Activated CD4-positive, alpha-beta T cell treated with anti-CD3 and anti-CD28 coated beads for 36 hours (primary cell): ENCODE measurements at regions not wholly inside any gene's neighbourhood (a gene's known extent, or its start where the extent isn't known, plus 50 kb on each side); places are given as distances from the start of the nearest gene placed in this dataset.
"Not testable (repeated sequence)": the region's sequence is repeated elsewhere in the genome, so short reads cannot be mapped to it uniquely, and the experiment has no call there.

Experiments
- ATAC-seq: fragments of 200-7000 bp; cut with Tn5 transposase; one replicate; pipeline ENCODE4 v1.10.0; 2021; ENCODE audit warnings: mild to moderate bottlenecking, moderate library complexity
- CTCF ChIA-PET: fragments of 350-600 bp; sonication (Branson Sonifier 250); formaldehyde crosslinking; loops from one replicate; lab custom pipeline; 2021; ENCODE audit warnings: antibody characterized with exemption; lab: Charles Lee
- POLR2A ChIA-PET: fragments of 350-600 bp; sonication (Branson Sonifier 250); formaldehyde crosslinking; loops from one replicate; lab custom pipeline; 2021; ENCODE audit warnings: antibody characterized with exemption, inconsistent platforms; lab: Charles Lee
- DNase-seq: peaks from one replicate; pipeline ENCODE4 v3.0.0-alpha.2; 2020
- H3K27ac Mint-ChIP-seq: one replicate; pipeline ENCODE4 v1.8.0; 2021; ENCODE audit warnings: mixed read lengths
- H3K27me3 Mint-ChIP-seq: one replicate; pipeline ENCODE4 v1.8.0; 2021; ENCODE audit warnings: mixed read lengths
- H3K36me3 Mint-ChIP-seq: one replicate; pipeline ENCODE4 v1.8.0; 2021; ENCODE audit warnings: low read depth, mixed read lengths
- H3K4me1 Mint-ChIP-seq: one replicate; pipeline ENCODE4 v1.8.0; 2021; ENCODE audit warnings: mixed read lengths
- H3K4me3 Mint-ChIP-seq: one replicate; pipeline ENCODE4 v1.8.0; 2021; ENCODE audit warnings: mild to moderate bottlenecking, moderate library complexity, mixed read lengths
- H3K9me3 Mint-ChIP-seq: one replicate; pipeline ENCODE4 v1.8.0; 2021; ENCODE audit warnings: low read depth, mixed read lengths
- intact Hi-C, 2 experiments: fragments of 100-400 bp; cut with DNase I in 1 of 2; cut with micrococcal nuclease in 1 of 2; formaldehyde crosslinking; loops; one replicate each; pipeline versions ENCODE4 v1.14.2 to v1.15.1; 2022 to 2024; cut with DNase I, micrococcal nuclease

GRCh38 chr3:74003734-74004133 is 379.0 kb upstream of the PDZRN3 start:
- ATAC-seq (no peak), DNase-seq (no peak)
- H3K9me3 Mint-ChIP-seq, result no peaks in the 10 kb centered on the region
- no peaks in the 10 kb centered on the region for H3K4me1 Mint-ChIP-seq
- intact Hi-C loops, result no loop called here
- ChIA-PET POLR2A (no interaction called here), CTCF (no interaction called here)
- no peak overlapping the region for H3K27ac Mint-ChIP-seq
- no peaks in the 10 kb centered on the region for H3K36me3 Mint-ChIP-seq
- H3K27me3 Mint-ChIP-seq, result no peaks in the 10 kb centered on the region
- H3K4me3 Mint-ChIP-seq, result no peak overlapping the region

- no peak overlapping the region for H3K27ac Mint-ChIP-seq
- DNase-seq (no peak), ATAC-seq (no peak)
- ChIA-PET CTCF (interaction anchor here (0.7 kb wide), 1 partner anchor 756 kb away, joined by 3 read pairs; no protein-coding TSS in a partner anchor), POLR2A (no interaction called here)
- H3K9me3 Mint-ChIP-seq, result peaks cover 3% of the 10 kb centered on the region
- H3K4me1 Mint-ChIP-seq, result no peaks in the 10 kb centered on the region
- H3K4me3 Mint-ChIP-seq, result no peak overlapping the region
- intact Hi-C loops, result no loop called here
- H3K36me3 Mint-ChIP-seq, result no peaks in the 10 kb centered on the region
- no peaks in the 10 kb centered on the region for H3K27me3 Mint-ChIP-seq
Observed at GRCh38 chr3:74001436-74001835, 376.7 kb upstream of the PDZRN3 start.

- ChIA-PET CTCF (interaction anchor here (0.7 kb wide), 1 partner anchor 757 kb away, joined by 3 read pairs; no protein-coding TSS in a partner anchor), POLR2A (no interaction called here)
- Mint-ChIP-seq H3K4me3 (no peak overlapping the region), H3K9me3 (peaks cover 3% of the 10 kb centered on the region), H3K27me3 (no peaks in the 10 kb centered on the region), H3K4me1 (no peaks in the 10 kb centered on the region), H3K27ac (no peak overlapping the region), H3K36me3 (no peaks in the 10 kb centered on the region)
- ATAC-seq (no peak), DNase-seq (no peak)
- intact Hi-C loops, result no loop called here
Observed at GRCh38 chr3:74000725-74001124, 376.0 kb upstream of the PDZRN3 start.

GRCh38 chr3:73999501-73999900 is 374.8 kb upstream of the PDZRN3 start:
- Mint-ChIP-seq H3K4me3 (no peak overlapping the region), H3K36me3 (no peaks in the 10 kb centered on the region), H3K27me3 (no peaks in the 10 kb centered on the region), H3K27ac (no peak overlapping the region), H3K9me3 (peaks cover 3% of the 10 kb centered on the region), H3K4me1 (no peaks in the 10 kb centered on the region)
- POLR2A ChIA-PET, result no interaction called here
- intact Hi-C loops, result no loop called here
- CTCF ChIA-PET, result no interaction called here
- DNase-seq (no peak), ATAC-seq (no peak)

DNA sequence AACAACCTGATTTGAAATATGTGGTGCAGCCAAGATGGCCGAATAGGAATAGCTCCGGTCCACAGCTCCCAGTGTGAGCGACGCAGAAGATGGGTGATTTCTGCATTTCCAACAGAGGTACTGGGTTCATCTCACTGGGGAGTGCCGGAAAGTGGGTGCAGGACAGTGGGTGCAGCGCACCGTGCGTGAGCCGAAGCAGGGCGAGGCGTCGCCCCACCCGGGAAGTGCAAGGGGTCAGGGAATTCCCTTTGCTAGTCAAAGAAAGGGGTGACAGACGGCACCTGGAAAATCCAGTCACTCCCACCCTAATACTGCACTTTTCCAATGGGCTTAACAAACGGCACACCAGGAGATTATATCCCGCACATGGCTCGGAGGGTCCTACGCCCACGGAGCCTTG is 365.9 kb upstream of the PDZRN3 start:
- ATAC-seq, POLR2A ChIA-PET, H3K27ac Mint-ChIP-seq, intact Hi-C loops, DNase-seq, CTCF ChIA-PET, H3K36me3 Mint-ChIP-seq, H3K27me3 Mint-ChIP-seq, H3K4me3 Mint-ChIP-seq, H3K9me3 Mint-ChIP-seq, H3K4me1 Mint-ChIP-seq: not testable (repeated sequence)

DNA sequence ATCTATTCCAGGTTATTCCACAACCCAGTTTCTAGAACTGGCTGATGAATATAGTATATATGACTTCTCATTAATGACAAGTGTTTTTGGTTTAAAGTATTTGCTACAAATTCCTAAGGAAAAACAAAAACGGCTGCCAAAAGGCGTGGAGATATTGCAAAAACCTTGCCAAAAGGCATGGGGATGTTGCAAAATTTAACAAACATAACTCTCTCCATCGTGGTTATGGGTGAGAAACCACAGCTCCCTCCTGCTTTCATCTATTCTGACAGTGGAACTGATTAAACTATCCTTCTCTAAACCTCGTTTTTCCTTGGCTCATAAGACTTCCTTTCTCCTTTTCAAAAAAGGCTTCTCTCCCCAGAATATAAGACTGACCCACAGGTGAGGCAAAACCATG is 342.0 kb upstream of the PDZRN3 start:
- CTCF ChIA-PET, result no interaction called here

DNA sequence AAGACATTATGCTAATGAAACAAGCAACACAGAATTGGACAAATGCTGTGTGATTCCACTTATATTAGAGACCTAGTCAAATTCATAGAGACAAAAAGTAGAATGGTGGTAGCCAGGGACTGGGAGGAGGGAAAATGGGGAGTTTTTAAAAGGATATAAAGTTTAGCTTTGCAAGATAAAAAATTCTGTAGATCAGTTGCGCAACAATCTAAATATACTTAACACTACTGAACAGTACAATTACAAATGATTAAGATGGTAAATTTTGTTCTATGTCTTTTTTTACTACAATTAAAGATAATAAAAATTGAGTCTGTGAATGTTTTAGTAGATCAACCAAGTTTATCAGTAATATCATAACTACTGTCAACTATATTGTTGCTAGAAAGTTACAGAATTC is 340.1 kb upstream of the PDZRN3 start:
- H3K4me3 Mint-ChIP-seq, result no peak overlapping the region
- H3K27me3 Mint-ChIP-seq, result no peaks in the 10 kb centered on the region
- H3K4me1 Mint-ChIP-seq, result no peaks in the 10 kb centered on the region
- DNase-seq, result no peak
- H3K27ac Mint-ChIP-seq, result no peak overlapping the region
- ATAC-seq, result no peak
- CTCF ChIA-PET, result no interaction called here
- intact Hi-C loops, result no loop called here
- POLR2A ChIA-PET, result no interaction called here
- no peaks in the 10 kb centered on the region for H3K36me3 Mint-ChIP-seq
- H3K9me3 Mint-ChIP-seq, result peaks cover 4% of the 10 kb centered on the region

More for the DNA sequence above, 342.0 kb upstream of the PDZRN3 start:
- Mint-ChIP-seq H3K27me3 (no peaks in the 10 kb centered on the region), H3K36me3 (no peaks in the 10 kb centered on the region), H3K4me1 (no peaks in the 10 kb centered on the region), H3K9me3 (peaks cover 3% of the 10 kb centered on the region), H3K27ac (no peak overlapping the region), H3K4me3 (no peak overlapping the region)
- DNase-seq, result no peak
- intact Hi-C loops, result no loop called here
- no peak for ATAC-seq
- POLR2A ChIA-PET, result no interaction called here

GRCh38 chr3:73955494-73956070 is 330.8 kb upstream of the PDZRN3 start:
- Mint-ChIP-seq H3K9me3 (peaks cover 4% of the 10 kb centered on the region), H3K36me3 (no peaks in the 10 kb centered on the region), H3K4me1 (no peaks in the 10 kb centered on the region), H3K27ac (no peak overlapping the region), H3K27me3 (no peaks in the 10 kb centered on the region), H3K4me3 (no peak overlapping the region)
- DNase-seq (no peak), ATAC-seq (no peak)
- POLR2A ChIA-PET, result no interaction called here
- intact Hi-C loops, result no loop called here
- CTCF ChIA-PET, result no interaction called here

GRCh38 chr3:73954506-73954905 is 329.8 kb upstream of the PDZRN3 start:
- no peak overlapping the region for H3K4me3 Mint-ChIP-seq
- H3K27ac Mint-ChIP-seq, result no peak overlapping the region
- POLR2A ChIA-PET, result no interaction called here
- H3K36me3 Mint-ChIP-seq, result no peaks in the 10 kb centered on the region
- DNase-seq (no peak), ATAC-seq (no peak)
- H3K27me3 Mint-ChIP-seq, result no peaks in the 10 kb centered on the region
- H3K9me3 Mint-ChIP-seq, result peaks cover 7% of the 10 kb centered on the region
- no peaks in the 10 kb centered on the region for H3K4me1 Mint-ChIP-seq
- intact Hi-C loops, result no loop called here
- CTCF ChIA-PET, result no interaction called here

- H3K4me1 Mint-ChIP-seq, result no peaks in the 10 kb centered on the region
- no peaks in the 10 kb centered on the region for H3K27me3 Mint-ChIP-seq
- no peak for ATAC-seq
- intact Hi-C loops, result no loop called here
- CTCF ChIA-PET, result no interaction called here
- H3K36me3 Mint-ChIP-seq, result no peaks in the 10 kb centered on the region
- no peak for DNase-seq
- peaks cover 4% of the 10 kb centered on the region for H3K9me3 Mint-ChIP-seq
- no peak overlapping the region for H3K4me3 Mint-ChIP-seq
- POLR2A ChIA-PET, result no interaction called here
- H3K27ac Mint-ChIP-seq, result no peak overlapping the region
Observed at GRCh38 chr3:73952781-73953180, 328.0 kb upstream of the PDZRN3 start.

DNA sequence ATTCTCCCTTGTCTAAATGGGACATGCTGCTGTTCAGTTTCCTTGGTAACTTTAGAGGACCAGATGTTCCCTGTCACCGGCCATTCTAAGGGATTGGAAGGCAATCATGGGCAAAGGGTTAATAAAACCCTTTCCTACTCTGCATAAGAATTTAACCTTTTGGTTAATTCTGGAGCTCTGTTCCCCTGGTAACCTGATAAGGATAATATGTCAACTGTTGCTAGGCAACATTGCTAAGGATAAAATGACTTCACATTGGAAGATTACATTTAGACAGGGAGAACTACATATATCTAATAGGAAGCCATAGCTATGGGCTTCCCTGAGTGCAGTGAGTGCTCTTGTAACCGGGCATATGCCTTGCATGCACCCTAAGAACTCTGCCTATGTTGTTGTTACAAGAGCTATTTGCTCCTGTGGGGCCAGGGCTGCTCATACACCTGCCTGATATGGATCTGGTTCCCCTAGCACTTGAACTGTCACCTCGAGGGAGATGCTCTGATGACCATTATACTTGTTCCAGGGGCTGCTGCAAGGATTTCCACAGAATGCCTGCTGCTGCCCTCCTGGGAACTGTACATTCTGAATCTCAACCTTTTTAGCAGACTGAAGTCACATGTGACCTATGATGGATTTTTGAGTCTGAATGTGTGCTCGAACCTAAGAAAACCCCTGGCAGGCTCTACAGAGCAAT is 326.3 kb upstream of the PDZRN3 start:
- intact Hi-C loops, result no loop called here
- H3K27ac Mint-ChIP-seq, result no peak overlapping the region
- no peaks in the 10 kb centered on the region for H3K36me3 Mint-ChIP-seq
- CTCF ChIA-PET, result interaction anchor here (0.6 to 0.9 kb wide), 2 partner anchors 22 to 63 kb away, joined by 3 read pairs; no protein-coding TSS in a partner anchor
- no peaks in the 10 kb centered on the region for H3K27me3 Mint-ChIP-seq
- no peaks in the 10 kb centered on the region for H3K4me1 Mint-ChIP-seq
- ATAC-seq, result no peak
- no peak overlapping the region for H3K4me3 Mint-ChIP-seq
- POLR2A ChIA-PET, result no interaction called here
- no peak for DNase-seq
- peaks cover 2% of the 10 kb centered on the region for H3K9me3 Mint-ChIP-seq

DNA sequence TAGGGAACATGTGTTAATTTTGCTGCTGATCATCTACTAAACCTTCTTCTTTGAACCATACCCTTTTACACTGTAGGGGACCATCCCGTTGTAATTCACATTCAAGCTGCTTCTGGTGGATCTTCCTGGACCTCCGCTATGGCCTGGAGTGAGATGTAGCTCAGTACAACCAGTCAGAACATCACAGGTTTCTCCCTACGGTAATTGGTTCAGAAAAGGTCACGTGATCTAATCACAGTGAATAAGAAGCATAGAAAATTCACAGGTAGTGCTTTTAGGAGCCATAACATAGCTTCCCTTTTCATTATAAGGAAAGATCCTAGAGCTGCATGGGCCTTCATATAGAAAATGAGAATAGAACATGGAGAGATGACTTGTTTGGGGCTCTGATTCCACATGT is 320.8 kb upstream of the PDZRN3 start:
- POLR2A ChIA-PET, result no interaction called here
- Mint-ChIP-seq H3K27ac (no peak overlapping the region), H3K4me3 (no peak overlapping the region), H3K36me3 (no peaks in the 10 kb centered on the region), H3K9me3 (peaks cover 2% of the 10 kb centered on the region), H3K4me1 (no peaks in the 10 kb centered on the region), H3K27me3 (no peaks in the 10 kb centered on the region)
- ATAC-seq, result no peak
- DNase-seq, result no peak
- intact Hi-C loops, result no loop called here
- CTCF ChIA-PET, result no interaction called here
